ENCODE measurements at regions not wholly inside any gene's neighbourhood (a gene's known extent, or its start where the extent isn't known, plus 50 kb on each side); places are given as distances from the start of the nearest gene placed in this dataset.

DNA sequence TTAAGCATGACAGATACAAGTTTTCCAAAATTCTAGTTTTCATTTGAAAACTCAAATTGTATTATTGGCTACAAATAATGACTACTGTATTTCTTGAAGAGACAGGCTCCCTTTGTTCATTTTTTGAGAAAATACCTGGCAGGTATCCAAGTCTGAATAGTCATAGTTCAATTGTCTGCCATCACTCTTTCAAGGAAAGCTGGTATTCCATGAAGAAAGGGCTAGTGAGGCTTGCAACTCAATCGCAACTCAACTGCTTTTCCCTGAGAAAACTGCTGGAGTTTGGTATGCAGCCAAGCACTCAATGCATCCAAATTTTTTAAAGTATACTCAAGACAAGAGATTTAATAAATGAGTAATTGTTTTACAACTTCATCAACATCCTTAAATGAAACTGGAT lies 61.4 kb upstream of the TRIO start:
- H3K9me3 ChIP-seq (ENCODE audit: low read length) = no peaks in the 10 kb centered on the region
- no peaks in the 10 kb centered on the region for H3K4me1 ChIP-seq (ENCODE audit: insufficient read depth, low read length, severe bottlenecking)
- H3F3A ChIP-seq (ENCODE audit: insufficient read depth, low read length) = no peaks in the 10 kb centered on the region
- no peaks in the 10 kb centered on the region for H3K36me3 ChIP-seq (ENCODE audit: insufficient read depth, low read length)
- H3K4me3 ChIP-seq (ENCODE audit: low read depth, low read length, poor library complexity, severe bottlenecking) = no peak overlapping the region
- TF ChIP-seq, protein P1, sequence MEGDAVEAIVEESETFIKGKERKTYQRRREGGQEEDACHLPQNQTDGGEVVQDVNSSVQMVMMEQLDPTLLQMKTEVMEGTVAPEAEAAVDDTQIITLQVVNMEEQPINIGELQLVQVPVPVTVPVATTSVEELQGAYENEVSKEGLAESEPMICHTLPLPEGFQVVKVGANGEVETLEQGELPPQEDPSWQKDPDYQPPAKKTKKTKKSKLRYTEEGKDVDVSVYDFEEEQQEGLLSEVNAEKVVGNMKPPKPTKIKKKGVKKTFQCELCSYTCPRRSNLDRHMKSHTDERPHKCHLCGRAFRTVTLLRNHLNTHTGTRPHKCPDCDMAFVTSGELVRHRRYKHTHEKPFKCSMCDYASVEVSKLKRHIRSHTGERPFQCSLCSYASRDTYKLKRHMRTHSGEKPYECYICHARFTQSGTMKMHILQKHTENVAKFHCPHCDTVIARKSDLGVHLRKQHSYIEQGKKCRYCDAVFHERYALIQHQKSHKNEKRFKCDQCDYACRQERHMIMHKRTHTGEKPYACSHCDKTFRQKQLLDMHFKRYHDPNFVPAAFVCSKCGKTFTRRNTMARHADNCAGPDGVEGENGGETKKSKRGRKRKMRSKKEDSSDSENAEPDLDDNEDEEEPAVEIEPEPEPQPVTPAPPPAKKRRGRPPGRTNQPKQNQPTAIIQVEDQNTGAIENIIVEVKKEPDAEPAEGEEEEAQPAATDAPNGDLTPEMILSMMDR (IDR thresholded peaks at IDR 0.05; ENCODE audit: low read length) = no peak
- TF ChIP-seq EZH2 (IDR thresholded peaks at IDR 0.05; ENCODE audit: borderline replicate concordance, low read length) = no peak
- no peaks in the 10 kb centered on the region for H4K20me1 ChIP-seq (ENCODE audit: insufficient read depth, low read length)
- H3K27ac ChIP-seq (ENCODE audit: low read depth, low read length, poor library complexity, severe bottlenecking) = no peak overlapping the region
- H3K9me2 ChIP-seq (ENCODE audit: low read depth, low read length) = no peaks in the 10 kb centered on the region
- H2AFZ ChIP-seq (ENCODE audit: low read length) = no peak overlapping the region
- H3K4me2 ChIP-seq (ENCODE audit: low read length) = no peak overlapping the region
- H3K79me2 ChIP-seq (ENCODE audit: insufficient read depth, low read length) = no peaks in the 10 kb centered on the region
- H3K9ac ChIP-seq (ENCODE audit: low read length) = no peak overlapping the region
- H3K27me3 ChIP-seq (ENCODE audit: insufficient read depth, low read length) = no peaks in the 10 kb centered on the region

DNA sequence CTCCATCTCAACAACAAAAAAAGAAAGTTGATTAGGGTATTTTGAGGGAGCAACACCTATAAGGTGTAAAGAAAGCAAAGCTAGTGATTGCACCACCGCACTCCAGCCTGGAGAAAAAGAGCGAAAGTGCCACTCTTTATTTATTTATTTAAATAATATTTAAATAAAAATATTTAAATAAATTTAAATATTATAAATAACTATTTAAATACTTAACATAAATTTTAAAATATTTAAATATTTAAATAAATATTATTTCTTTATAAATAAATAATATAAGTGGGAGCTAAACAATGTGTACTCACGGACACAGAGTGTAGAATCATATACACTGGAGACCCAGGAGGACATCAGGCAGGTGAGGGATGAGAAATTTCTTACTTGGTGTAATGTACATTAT lies 64.4 kb upstream of the TRIO start:
- H3K9me2 ChIP-seq (ENCODE audit: low read depth, low read length) = no peaks in the 10 kb centered on the region
- H3K79me2 ChIP-seq (ENCODE audit: insufficient read depth, low read length) = no peaks in the 10 kb centered on the region
- no peaks in the 10 kb centered on the region for H3K4me1 ChIP-seq (ENCODE audit: insufficient read depth, low read length, severe bottlenecking)
- H3K9me3 ChIP-seq (ENCODE audit: low read length) = no peaks in the 10 kb centered on the region
- H3K4me3 ChIP-seq (ENCODE audit: low read depth, low read length, poor library complexity, severe bottlenecking) = no peak overlapping the region
- H3K36me3 ChIP-seq (ENCODE audit: insufficient read depth, low read length) = no peaks in the 10 kb centered on the region
- H3F3A ChIP-seq (ENCODE audit: insufficient read depth, low read length) = no peaks in the 10 kb centered on the region
- H4K20me1 ChIP-seq (ENCODE audit: insufficient read depth, low read length) = no peaks in the 10 kb centered on the region
- H3K4me2 ChIP-seq (ENCODE audit: low read length) = no peak overlapping the region
- no peaks in the 10 kb centered on the region for H3K27me3 ChIP-seq (ENCODE audit: insufficient read depth, low read length)
- TF ChIP-seq, protein P1 (IDR thresholded peaks at IDR 0.05; ENCODE audit: low read length) = no peak
- no peak for TF ChIP-seq EZH2 (IDR thresholded peaks at IDR 0.05; ENCODE audit: borderline replicate concordance, low read length)
- H2AFZ ChIP-seq (ENCODE audit: low read length) = no peak overlapping the region
- H3K27ac ChIP-seq (ENCODE audit: low read depth, low read length, poor library complexity, severe bottlenecking) = no peak overlapping the region
- H3K9ac ChIP-seq (ENCODE audit: low read length) = no peak overlapping the region

DNA sequence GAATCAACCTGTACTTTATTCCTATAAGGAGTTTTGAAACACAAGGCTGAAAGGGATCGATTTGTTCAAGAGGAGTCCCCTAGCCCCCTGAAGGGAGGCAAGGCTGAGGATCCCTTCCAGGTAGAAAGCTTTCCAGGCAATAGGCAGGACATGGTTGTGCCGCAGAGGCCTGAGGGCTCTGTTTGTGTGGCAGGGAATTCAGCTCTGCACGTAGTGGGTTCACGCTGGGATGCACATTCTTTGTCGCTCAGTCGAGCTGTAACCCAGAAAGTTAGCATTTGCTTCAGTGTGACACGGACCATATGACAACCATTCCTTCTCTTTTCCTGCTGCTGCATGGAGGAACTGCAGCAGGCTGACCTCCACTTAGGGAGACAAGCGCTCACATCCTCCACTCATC lies 65.6 kb upstream of the TRIO start:
- H3K9me2 ChIP-seq (ENCODE audit: low read depth, low read length) = no peaks in the 10 kb centered on the region
- H4K20me1 ChIP-seq (ENCODE audit: insufficient read depth, low read length) = no peaks in the 10 kb centered on the region
- no peaks in the 10 kb centered on the region for H3K79me2 ChIP-seq (ENCODE audit: insufficient read depth, low read length)
- H3F3A ChIP-seq (ENCODE audit: insufficient read depth, low read length) = no peaks in the 10 kb centered on the region
- H3K27ac ChIP-seq (ENCODE audit: low read depth, low read length, poor library complexity, severe bottlenecking) = no peak overlapping the region
- H3K9ac ChIP-seq (ENCODE audit: low read length) = no peak overlapping the region
- no peaks in the 10 kb centered on the region for H3K27me3 ChIP-seq (ENCODE audit: insufficient read depth, low read length)
- no peaks in the 10 kb centered on the region for H3K36me3 ChIP-seq (ENCODE audit: insufficient read depth, low read length)
- no peak overlapping the region for H3K4me2 ChIP-seq (ENCODE audit: low read length)
- H2AFZ ChIP-seq (ENCODE audit: low read length) = no peak overlapping the region
- TF ChIP-seq EZH2 (IDR thresholded peaks at IDR 0.05; ENCODE audit: borderline replicate concordance, low read length) = no peak
- H3K4me1 ChIP-seq (ENCODE audit: insufficient read depth, low read length, severe bottlenecking) = no peaks in the 10 kb centered on the region
- H3K9me3 ChIP-seq (ENCODE audit: low read length) = no peaks in the 10 kb centered on the region
- H3K4me3 ChIP-seq (ENCODE audit: low read depth, low read length, poor library complexity, severe bottlenecking) = no peak overlapping the region

DNA sequence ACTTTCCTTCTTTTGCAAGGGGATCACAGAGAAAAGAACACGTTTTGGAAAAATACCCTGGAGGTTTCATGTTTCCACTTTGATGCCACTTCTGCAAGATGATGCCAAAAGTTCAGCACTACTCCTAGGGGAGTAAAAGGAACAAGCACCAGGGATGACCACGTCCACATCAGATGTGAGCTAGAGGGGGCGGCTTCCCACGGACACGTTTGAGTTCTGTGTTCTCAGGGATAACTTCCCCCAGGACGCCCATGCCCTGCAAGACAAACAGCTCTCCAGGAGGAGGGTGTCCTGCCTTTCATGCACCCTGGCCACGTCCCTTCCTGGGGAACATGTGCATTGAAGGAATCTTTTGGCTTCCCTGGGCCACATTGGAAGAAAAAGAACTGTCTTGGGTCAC lies 66.6 kb upstream of the TRIO start:
- TF ChIP-seq EZH2 (IDR thresholded peaks at IDR 0.05; ENCODE audit: borderline replicate concordance, low read length) = no peak
- TF ChIP-seq, protein P1 (IDR thresholded peaks at IDR 0.05; ENCODE audit: low read length) = no peak
- Histone ChIP-seq H3K4me2 (ENCODE audit: low read length) (no peak overlapping the region), H3K79me2 (ENCODE audit: insufficient read depth, low read length) (no peaks in the 10 kb centered on the region), H3K4me1 (ENCODE audit: insufficient read depth, low read length, severe bottlenecking) (no peaks in the 10 kb centered on the region), H3K9ac (ENCODE audit: low read length) (no peak overlapping the region), H3K27me3 (ENCODE audit: insufficient read depth, low read length) (no peaks in the 10 kb centered on the region), H3K9me3 (ENCODE audit: low read length) (no peaks in the 10 kb centered on the region), H3K4me3 (ENCODE audit: low read depth, low read length, poor library complexity, severe bottlenecking) (no peak overlapping the region), H4K20me1 (ENCODE audit: insufficient read depth, low read length) (no peaks in the 10 kb centered on the region), H3F3A (ENCODE audit: insufficient read depth, low read length) (no peaks in the 10 kb centered on the region), H2AFZ (ENCODE audit: low read length) (no peak overlapping the region), H3K27ac (ENCODE audit: low read depth, low read length, poor library complexity, severe bottlenecking) (no peak overlapping the region), H3K36me3 (ENCODE audit: insufficient read depth, low read length) (no peaks in the 10 kb centered on the region), H3K9me2 (ENCODE audit: low read depth, low read length) (no peaks in the 10 kb centered on the region)
